ENCODE measurements at regions not wholly inside any gene's neighbourhood (a gene's known extent, or its start where the extent isn't known, plus 50 kb on each side); places are given as distances from the start of the nearest gene placed in this dataset.
"Not testable (repeated sequence)": the region's sequence is repeated elsewhere in the genome, so short reads cannot be mapped to it uniquely, and the experiment has no call there.

DNA sequence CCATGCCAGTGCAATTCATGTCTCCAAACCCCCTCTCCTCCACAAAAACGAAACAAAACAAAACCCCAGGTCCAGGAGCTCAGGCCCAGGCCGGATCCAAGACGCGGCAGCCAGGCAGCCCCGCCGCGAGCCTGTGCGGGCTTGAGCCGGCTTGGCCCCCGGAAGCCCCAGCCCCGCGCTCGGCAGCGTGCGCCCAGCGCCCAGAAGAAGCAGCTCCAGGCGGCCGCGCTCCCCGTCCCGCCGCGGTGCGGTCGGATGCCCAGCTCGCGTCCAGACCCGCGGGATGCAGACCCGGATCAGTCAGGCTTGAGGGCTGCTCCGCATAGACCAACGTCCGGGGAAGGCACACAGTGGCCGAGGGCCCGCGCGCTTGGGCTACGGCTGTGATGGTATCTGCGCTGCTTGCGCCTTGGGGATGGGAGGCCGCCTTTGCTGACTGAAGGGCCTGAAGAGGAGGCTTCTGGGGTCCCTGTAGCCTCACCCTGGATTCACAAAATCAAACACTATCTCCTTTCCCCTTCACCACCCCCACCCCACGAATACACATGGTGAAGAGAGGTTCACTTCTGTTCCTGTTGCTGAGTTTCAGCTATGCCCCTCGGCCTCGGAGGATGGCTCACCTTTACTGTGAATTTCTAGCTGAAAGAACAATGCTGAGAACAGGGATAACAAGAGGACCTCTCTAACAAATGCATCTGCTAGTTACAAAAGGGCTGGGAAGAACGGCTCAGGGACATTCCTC is 79.9 kb upstream of the EN2 start:
- no peak for DNase-seq

GRCh38 chr7:155378580-155378934 is 79.4 kb upstream of the EN2 start:
- DNase-seq, result no peak

DNA sequence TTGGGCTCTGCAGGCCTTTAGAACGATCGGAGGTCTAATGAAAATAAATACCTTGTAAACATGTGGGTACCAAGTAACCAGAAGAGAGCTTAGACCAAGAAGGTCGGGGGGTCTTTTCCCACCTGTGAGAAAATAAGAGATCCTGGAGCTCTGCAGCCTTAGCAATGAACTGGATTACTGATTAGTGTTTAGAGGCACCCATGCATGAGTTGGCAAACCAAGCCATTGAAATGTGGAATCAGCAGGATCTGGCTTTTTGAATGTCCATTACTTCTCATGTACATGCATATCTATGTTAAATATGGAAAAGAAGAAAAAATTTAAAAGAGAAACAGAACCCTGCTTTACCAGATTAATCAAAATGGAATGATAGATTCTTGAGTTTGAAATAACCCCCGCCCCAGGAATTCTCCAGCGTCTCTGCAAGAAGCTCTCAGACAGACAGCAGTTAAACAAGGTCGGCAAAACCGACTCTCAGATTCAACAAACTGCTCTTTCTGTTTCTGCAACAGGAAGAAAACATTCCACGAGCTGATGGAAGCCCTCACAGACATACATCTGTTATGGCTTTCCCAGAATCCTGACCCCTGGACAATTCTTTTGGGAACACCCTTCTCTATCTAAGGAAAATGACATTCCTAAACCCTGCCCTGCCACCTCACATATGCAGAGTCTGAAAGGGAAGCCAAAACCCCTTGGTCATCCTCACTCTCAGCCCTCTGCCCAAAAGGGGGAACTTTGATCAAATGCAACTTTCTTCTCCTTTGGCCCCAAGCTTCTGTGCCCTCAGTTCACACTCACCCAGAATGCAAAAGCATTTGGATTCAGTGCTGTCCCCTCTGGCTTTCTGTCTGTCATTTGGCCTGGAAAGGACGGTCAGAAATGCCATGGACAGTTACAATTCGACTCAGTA is 78.7 kb upstream of the EN2 start:
- no peak for DNase-seq

DNA sequence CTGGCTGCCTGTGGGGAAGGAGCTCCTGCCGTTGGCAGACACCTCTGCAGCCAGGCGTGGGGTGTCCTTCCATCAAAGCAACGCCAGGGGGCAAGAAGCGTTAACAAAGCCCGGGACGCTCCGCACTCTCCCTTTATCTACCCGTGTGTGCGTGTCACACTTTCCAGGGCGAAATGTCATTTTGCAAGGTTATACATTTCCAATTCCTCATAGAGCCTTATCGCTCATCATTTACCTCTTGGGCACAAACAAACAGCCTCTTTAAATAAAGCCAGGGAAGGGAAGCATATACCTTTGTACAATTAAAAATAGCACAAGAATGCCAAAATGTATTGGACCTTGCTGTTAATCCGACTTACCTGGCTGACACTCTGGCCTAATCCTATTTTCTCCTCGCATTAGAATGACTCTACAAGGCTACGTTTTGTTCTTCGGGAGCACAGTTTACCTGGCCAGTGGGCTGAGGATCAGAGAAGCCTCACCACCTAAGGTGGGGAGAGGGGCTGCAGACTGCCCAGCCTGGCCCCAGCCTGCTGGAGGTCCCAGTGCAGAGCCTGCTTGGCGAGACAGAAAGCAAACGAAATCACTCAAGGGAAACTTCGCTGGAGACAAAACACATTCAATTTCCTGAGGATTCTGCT is 77.6 kb upstream of the EN2 start:
- peak; percentile 80 for DNase-seq

DNA sequence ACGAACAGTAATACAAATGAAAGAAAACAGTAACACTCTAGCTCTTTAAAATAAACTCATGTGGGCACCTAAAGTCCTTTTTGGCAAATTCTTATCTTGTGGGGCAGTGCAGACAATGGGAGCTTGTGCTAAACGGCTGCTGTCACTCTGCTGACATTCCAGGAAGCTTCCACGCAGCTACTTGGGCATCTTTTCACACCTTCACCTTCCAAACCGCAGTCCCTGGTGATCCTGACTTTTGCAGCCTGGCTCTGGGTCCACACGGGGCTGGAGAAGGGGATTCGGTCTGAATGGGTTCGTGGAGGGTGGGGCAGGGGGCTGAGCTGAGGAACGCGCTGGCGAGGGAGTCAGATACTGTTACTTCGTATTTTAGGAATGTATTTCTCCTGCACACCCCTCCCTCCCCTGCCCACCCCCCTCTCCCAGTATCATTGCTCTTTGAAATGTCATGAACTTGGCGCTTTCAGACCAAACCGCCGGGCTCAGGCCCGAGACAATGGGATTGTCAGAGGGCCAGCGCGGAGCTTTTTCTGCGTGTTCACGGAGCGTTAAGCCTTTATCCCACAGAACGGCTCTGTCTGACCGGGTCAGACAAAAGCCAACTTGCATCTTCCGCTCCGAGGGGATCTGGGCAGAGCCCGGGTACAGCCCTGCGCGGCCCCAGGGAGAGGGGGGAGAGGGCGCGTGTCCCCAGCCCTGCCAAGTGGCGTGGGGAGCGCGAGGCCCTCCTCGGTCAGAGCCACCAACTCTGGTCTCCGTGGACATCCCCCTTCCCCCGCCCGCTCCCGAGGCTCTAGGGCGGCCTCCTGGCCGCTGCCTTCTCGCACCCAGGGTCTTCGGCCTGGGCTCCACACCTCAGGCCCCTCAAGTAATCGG is 76.7 kb upstream of the EN2 start:
- DNase-seq, result no peak

DNA sequence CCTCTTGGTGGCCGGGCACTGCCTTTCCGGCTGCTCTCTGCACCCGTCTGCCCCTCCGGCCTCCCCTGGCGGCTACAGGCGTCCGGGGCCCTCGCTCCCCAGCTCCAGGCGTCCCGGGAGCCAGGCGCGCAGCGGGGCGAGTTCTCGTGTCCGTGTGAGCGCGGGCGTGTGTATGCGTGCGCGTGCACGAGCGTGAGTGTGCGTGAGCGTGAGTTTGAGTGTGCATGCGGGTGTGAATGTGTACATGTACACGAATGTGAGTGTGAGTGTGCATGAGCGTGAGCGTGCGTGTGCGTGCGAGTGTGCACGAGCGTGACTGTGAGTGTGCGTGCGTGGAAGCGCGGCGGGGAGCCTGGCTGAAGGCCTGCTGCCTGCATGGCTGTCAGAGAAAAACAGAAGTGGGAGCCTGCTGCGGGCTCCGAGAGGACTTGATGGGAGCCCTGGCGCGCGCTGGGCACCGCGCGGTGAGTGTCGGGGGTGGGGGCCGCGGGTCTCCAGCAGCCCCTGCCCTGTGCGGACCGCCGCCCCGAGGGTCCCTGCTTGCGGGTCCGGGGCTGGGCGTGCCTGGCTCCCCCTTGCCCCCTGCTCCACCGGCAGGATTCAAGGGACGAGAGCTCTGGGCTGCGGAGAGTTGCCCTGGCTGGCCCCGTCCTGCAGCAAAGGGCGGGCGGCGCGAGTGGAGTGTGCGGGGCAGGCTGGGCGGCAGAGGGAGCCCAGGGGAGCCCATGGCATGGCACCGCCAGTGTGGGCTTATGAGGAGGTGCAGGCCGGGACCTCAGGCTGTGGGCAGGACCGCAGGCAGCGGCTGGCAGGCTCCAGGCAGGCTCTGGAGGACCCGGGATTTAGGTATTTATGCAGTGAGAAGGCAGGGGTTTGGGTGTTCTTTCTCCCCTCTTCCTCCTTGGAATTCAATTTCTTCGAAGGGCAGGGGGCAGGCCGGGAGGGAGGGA is 75.8 kb upstream of the EN2 start:
- no peak for DNase-seq

DNA sequence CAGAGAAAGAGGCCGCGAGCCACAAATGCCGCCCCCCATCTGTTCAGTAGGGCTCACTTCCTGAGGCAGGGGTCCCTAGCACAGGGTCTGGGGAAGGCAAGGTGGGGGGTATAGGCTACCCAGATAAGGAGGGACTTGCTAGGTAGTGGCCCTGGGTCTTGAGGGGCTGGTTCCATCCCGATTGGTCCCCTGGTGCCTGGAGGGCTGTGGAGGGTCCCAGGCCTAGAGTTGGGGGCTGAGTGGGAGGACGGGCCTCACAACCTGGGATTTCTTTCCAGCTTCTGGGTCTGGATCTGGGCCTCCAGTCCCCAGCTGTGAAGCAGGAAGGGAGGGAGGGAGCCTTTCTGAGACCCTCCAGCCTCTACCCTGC is 75.1 kb upstream of the EN2 start:
- DNase-seq, result no peak

- DNase-seq, result no peak
Measured at GRCh38 chr7:155383756-155384491, 74.0 kb upstream of the EN2 start.

GRCh38 chr7:155384751-155385150 is 73.2 kb upstream of the EN2 start:
- DNase-seq, result no peak

DNA sequence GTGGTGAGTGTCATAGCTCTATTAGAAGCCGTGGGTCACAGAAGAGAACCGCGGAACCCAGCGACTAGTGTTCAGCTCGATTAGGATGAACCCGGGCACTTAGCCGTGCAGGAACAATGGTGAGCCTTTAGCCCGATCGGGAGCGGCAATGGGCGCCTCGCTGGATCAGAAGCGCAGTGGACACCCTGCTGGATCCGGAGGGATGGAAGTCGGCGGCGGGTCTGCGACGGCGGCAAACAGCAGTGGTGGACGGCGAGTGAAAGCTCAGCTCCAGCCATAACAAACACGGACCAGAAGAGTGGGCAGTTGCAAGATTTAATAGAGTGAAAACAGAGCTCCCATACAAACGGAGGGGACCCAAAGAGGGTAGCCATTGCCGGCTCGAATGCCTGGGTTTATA is 72.7 kb upstream of the EN2 start:
- DNase-seq, result not testable (repeated sequence)

DNA sequence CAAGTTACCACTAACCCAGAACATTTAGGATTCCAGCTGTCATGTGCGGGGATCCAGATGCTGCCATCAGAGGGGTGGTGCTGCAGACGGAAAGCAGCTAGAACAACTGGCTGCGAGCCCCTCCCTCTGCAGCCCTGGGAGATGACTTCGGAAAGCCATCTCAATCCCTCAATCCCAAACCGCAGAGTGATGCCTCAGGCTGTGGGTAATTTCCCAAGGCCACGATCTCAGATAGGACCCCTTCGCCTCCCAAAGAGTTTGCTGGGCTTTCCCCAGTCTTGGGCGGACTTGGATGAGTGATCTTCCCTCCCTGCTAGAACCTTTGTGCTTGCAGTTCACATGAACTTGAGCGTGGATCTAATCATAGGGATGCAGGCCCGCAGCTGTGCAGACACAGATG is 71.3 kb upstream of the EN2 start:
- no peak for DNase-seq

DNA sequence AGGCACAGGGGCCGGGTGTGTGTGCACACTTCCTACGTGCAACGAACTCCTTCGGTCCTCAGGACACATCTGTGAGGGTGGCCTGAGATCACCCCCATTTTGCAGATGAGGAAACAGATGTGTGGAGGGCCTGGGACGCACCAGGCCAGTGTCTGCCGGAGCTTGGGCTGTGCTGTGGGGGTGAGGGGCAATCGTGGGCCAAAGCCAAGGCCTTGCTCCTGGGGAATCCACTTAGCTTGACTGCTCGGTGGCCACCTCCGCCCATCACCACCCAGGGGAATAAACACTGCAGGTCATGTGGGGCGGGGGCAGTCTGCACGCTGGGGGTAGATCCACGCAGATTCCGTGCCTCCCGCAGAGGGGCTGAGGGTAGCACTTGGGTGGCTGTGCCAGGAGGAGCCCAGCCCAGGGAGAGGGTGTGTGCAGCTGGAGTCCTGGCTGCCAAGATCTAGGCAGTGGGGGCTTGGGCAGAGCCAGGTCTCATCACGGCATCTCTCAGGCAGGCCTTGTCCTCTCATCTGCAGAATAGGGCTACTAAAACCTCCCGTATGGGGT is 70.8 kb upstream of the EN2 start:
- DNase-seq, result no peak

DNA sequence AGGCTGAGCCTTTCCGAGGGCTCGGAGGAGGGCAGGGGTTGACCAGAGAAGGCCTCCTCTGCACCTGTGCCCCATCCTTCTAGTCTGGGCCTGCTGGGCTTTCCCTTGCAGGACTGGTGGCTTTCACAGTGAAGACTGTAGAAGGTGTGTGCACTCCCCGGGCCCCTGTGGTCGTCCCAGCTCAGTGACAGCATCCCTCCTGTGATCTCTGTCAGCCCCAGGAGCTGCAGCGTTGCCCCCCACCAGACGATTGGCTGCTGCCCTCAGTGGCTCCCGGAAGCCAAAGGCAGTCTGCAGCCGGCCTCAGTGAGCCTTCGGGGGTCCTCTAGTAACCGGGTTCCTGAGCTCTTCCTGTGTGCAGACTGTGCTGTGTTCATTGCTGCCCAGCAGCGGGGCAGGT is 69.4 kb upstream of the EN2 start:
- DNase-seq, result no peak

DNA sequence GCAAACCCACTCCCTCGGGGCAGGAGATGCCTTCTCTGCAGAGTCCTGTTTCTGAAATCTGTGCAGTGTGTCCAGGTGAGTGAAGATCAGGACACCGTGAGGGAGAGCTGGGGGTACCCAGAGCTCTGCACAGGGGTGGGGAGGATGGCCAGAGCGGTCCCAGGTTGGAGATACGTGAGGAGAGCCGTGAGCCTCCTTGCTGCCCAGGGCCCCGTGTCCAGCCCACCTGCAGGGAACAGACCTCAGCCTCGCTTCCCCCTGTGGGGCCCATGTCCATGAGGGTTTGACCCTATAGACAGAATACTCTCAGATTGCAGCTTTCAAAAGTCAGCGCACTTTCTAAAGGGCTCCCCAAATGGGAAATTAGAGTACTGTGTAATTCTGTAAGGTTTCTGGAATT is 66.5 kb upstream of the EN2 start:
- no peak for DNase-seq

- DNase-seq, result no peak
Measured at GRCh38 chr7:155392726-155393570, 65.0 kb upstream of the EN2 start.

GRCh38 chr7:155394413-155394812 is 63.5 kb upstream of the EN2 start:
- no peak for DNase-seq

DNA sequence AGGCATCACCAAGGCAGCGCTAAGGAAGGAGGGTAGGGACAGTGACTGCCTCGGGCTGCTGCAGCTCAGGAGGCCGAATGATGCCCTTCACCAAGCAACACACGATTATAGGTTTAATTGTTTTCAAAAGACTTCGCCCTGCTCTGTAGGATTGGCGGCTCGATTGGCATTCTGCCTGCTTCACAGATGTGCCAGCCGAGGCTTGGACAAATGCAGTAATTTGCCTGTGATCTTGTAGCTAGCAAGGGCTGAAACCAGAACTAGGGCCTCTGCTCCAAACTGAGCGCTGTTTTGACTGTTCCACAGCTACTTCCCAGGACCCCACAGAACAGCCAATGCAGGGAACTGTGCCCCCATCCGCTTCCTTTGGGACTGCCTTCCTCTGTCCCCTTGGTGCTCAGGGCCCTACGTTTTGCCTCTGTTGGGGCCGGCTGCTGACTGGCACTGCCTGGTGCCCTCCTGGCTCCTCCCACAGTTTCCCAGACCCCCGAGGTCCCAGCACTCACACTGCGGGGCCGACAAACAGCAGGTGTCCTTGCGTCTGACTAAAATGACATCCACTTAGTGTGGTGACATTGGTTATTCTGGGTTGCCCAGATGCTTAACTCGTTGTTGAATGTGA is 62.6 kb upstream of the EN2 start:
- no peak for DNase-seq

DNA sequence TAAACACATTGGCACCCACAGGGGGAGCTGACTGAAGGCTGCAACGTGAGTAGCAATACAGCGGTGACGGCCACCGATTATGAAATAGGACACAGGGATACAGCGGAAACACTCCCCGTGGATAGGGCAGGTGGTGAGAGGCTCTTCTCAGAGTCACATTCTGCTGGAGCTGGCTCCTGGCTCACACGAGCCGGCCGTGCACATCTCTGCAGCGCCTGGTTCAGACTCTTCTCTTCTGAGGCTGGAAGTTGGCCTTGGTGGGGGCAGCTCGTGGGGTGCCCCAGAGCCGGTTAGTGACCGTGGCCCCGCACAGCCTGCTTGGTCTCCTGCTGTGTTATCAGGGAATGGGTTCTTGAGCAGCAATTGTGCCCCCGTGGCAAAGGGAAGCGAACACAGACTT is 61.3 kb upstream of the EN2 start:
- DNase-seq, result no peak

Data from hematopoietic multipotent progenitor cell treated with erythropoietin and hydrocortisone succinate and interleukin-3 and kit ligand, for 8 days (in vitro differentiated cells).